H9 (cell line): ENCODE measurements at regions not wholly inside any gene's neighbourhood (a gene's known extent, or its start where the extent isn't known, plus 50 kb on each side); places are given as distances from the start of the nearest gene placed in this dataset.

Experiments used
- DNase-seq: peaks from one replicate; pipeline ENCODE4 v3.0.0-alpha.2; 2017
- H2AFZ ChIP-seq: one replicate; pipeline ENCODE4 v1.6.1; 2013; ENCODE audit warnings: mild to moderate bottlenecking, low read length, control low read depth, moderate library complexity
- H2AK5ac ChIP-seq: 2 replicates; pipeline ENCODE4 v1.6.1; 2013; ENCODE audit warnings: low read length, control low read depth, mixed read lengths; ENCODE audit not compliant: insufficient read length
- H2BK120ac ChIP-seq: one replicate; pipeline ENCODE4 v1.6.1; 2013; ENCODE audit warnings: low read depth, mild to moderate bottlenecking, low read length, control low read depth, inconsistent platforms; ENCODE audit not compliant: poor library complexity, severe bottlenecking
- H2BK12ac ChIP-seq: 2 replicates; pipeline ENCODE4 v1.6.1; 2013; ENCODE audit warnings: low read length, control low read depth, mixed read lengths, low read depth; ENCODE audit not compliant: insufficient read length
- H2BK15ac ChIP-seq: 2 replicates; pipeline ENCODE4 v1.6.1; 2013; ENCODE audit warnings: low read depth, low read length, control low read depth
- H2BK20ac ChIP-seq: one replicate; pipeline ENCODE4 v1.6.1; 2013; ENCODE audit warnings: low read depth, mild to moderate bottlenecking, low read length, control low read depth, inconsistent platforms; ENCODE audit not compliant: poor library complexity, severe bottlenecking
- H2BK5ac ChIP-seq: 2 replicates; pipeline ENCODE4 v1.6.1; 2013; ENCODE audit warnings: low read length, control low read depth, mixed read lengths; ENCODE audit not compliant: insufficient read length
- H3K14ac ChIP-seq: 2 replicates; pipeline ENCODE4 v1.6.1; 2013; ENCODE audit warnings: low read length, control low read depth; ENCODE audit not compliant: insufficient read depth
- H3K18ac ChIP-seq: 2 replicates; pipeline ENCODE4 v1.6.1; 2013; ENCODE audit warnings: low read depth, mild to moderate bottlenecking, mixed read lengths, low read length, control low read depth; ENCODE audit not compliant: insufficient read length
- H3K23ac ChIP-seq: 2 replicates; pipeline ENCODE4 v1.6.1; 2013; ENCODE audit warnings: low read length, control low read depth, mixed read lengths, low read depth; ENCODE audit not compliant: insufficient read length
- H3K23me2 ChIP-seq: 2 replicates; pipeline ENCODE4 v1.6.1; 2013; ENCODE audit warnings: low read depth, mild to moderate bottlenecking, mixed read lengths, low read length, control low read depth; ENCODE audit not compliant: insufficient read length, poor library complexity, severe bottlenecking
- H3K27ac ChIP-seq: 2 replicates; pipeline ENCODE4 v1.5.1; 2013; ENCODE audit warnings: low read length, control low read depth, mixed read lengths, low read depth; ENCODE audit not compliant: insufficient read length
- H3K27me3 ChIP-seq: 2 replicates; pipeline ENCODE4 v1.6.1; 2013; ENCODE audit warnings: low read length, control low read depth, inconsistent platforms; ENCODE audit not compliant: insufficient read depth
- H3K4ac ChIP-seq: 2 replicates; pipeline ENCODE4 v1.6.1; 2013; ENCODE audit warnings: low read depth, mild to moderate bottlenecking, control low read depth, inconsistent platforms, low read length, moderate library complexity
- H3K4me1 ChIP-seq: 2 replicates; pipeline ENCODE4 v1.6.1; 2013; ENCODE audit warnings: low read length, control low read depth, inconsistent platforms; ENCODE audit not compliant: insufficient read depth
- H3K4me2 ChIP-seq: 2 replicates; pipeline ENCODE4 v1.6.1; 2013; ENCODE audit warnings: low read length, control low read depth, mixed read lengths; ENCODE audit not compliant: insufficient read length, insufficient read depth
- H3K56ac ChIP-seq: 2 replicates; pipeline ENCODE4 v1.6.1; 2013; ENCODE audit warnings: low read depth, mild to moderate bottlenecking, mixed read lengths, low read length, control low read depth; ENCODE audit not compliant: insufficient read length
- H3K79me1 ChIP-seq: 2 replicates; pipeline ENCODE4 v1.6.1; 2013; ENCODE audit warnings: low read depth, mild to moderate bottlenecking, moderate library complexity, low read length, control low read depth, inconsistent platforms; ENCODE audit not compliant: insufficient read depth, poor library complexity, severe bottlenecking
- H3K79me2 ChIP-seq: 2 replicates; pipeline ENCODE4 v1.6.1; 2013; ENCODE audit warnings: low read length, control low read depth, inconsistent platforms; ENCODE audit not compliant: insufficient read depth
- H3K9ac ChIP-seq: 2 replicates; pipeline ENCODE4 v1.6.1; 2013; ENCODE audit warnings: low read length, control low read depth, mixed read lengths; ENCODE audit not compliant: insufficient read length; ENCODE audit errors: extremely low read depth
- H3K9me3 ChIP-seq: one replicate; pipeline ENCODE4 v1.6.1; 2013; ENCODE audit warnings: low read depth, low read length, inconsistent platforms; ENCODE audit not compliant: control insufficient read depth
- H3T11ph ChIP-seq: one replicate; pipeline ENCODE4 v1.6.1; 2013; ENCODE audit warnings: mild to moderate bottlenecking, low read length, control low read depth, inconsistent platforms
- H4K20me1 ChIP-seq: one replicate; pipeline ENCODE4 v1.6.1; 2013; ENCODE audit not compliant: control insufficient read depth, insufficient read length, insufficient read depth
- H4K5ac ChIP-seq: 2 replicates; pipeline ENCODE4 v1.6.1; 2013; ENCODE audit warnings: low read depth, mild to moderate bottlenecking, mixed read lengths, low read length, control low read depth; ENCODE audit not compliant: insufficient read length
- H4K8ac ChIP-seq: replicated peaks from 2 replicates; pipeline ENCODE4 v1.6.1; 2013; ENCODE audit warnings: low read length, control low read depth, mixed read lengths, low read depth; ENCODE audit not compliant: insufficient read length
- H4K91ac ChIP-seq: 2 replicates; pipeline ENCODE4 v1.6.1; 2013; ENCODE audit warnings: low read depth, mild to moderate bottlenecking, moderate library complexity, mixed read lengths, low read length, control low read depth; ENCODE audit not compliant: insufficient read length
- H3K27ac Mint-ChIP-seq, 3 experiments: 2 replicates in 2 of 3; 3 replicates in 1 of 3; pipeline ENCODE4 v1.8.0; 2020 to 2021; ENCODE audit warnings: mixed read lengths in 3 of 3, mild to moderate bottlenecking in 1 of 3, moderate library complexity in 1 of 3
- H3K27me3 Mint-ChIP-seq: 2 replicates; pipeline ENCODE4 v1.8.0; 2021; ENCODE audit warnings: low read depth, mild to moderate bottlenecking, moderate library complexity, mixed read lengths
- H3K36me3 Mint-ChIP-seq, 3 experiments: 2 replicates in 2 of 3; 3 replicates in 1 of 3; pipeline ENCODE4 v1.8.0; 2020 to 2021; ENCODE audit warnings: low read depth in 3 of 3, mixed read lengths in 3 of 3; ENCODE audit not compliant: insufficient read depth in 1 of 3
- H3K4me1 Mint-ChIP-seq, 2 experiments: 2 replicates each; pipeline ENCODE4 v1.8.0; 2020; ENCODE audit warnings: mixed read lengths in 2 of 2
- H3K4me3 Mint-ChIP-seq, 2 experiments: 2 replicates in 1 of 2; 3 replicates in 1 of 2; pipeline ENCODE4 v1.8.0; 2020 to 2021; ENCODE audit warnings: mild to moderate bottlenecking in 2 of 2, mixed read lengths in 2 of 2, moderate library complexity in 1 of 2
- H3K9me3 Mint-ChIP-seq, 2 experiments: 2 replicates in 1 of 2; 3 replicates in 1 of 2; pipeline ENCODE4 v1.8.0; 2020; ENCODE audit warnings: mild to moderate bottlenecking in 2 of 2, mixed read lengths in 2 of 2, moderate library complexity in 1 of 2
- CTCF ChIP-seq: fragments of 200-600 bp; sonication (generic); conservative IDR thresholded peaks from 3 replicates; pipeline ENCODE4 v1.8.0; 2021; ENCODE audit warnings: antibody characterized with exemption, mild to moderate bottlenecking
- WGBS: extraction: QIAGEN DNeasy Blood & Tissue Kit; methylation state at CpG from one replicate; pipeline ENCODE4 v1.1.7; 2013; ENCODE audit warnings: missing lambda C conversion rate, low lambda C conversion rate, mixed read lengths; ENCODE audit not compliant: insufficient read length; ENCODE audit errors: extremely low coverage; 5-methylcytosine and 5-hydroxymethylcytosine counted together

- H3K23me2 ChIP-seq: no peaks in the 10 kb centered on the region
- H3K4me1 Mint-ChIP-seq: no peaks in the 10 kb centered on the region
- no peaks in the 10 kb centered on the region for H4K20me1 ChIP-seq
- H3K4me1 ChIP-seq: no peaks in the 10 kb centered on the region
- H3K4me3 Mint-ChIP-seq: no peak overlapping the region
- no peaks in the 10 kb centered on the region for H3K27me3 ChIP-seq
- H3K9me3 ChIP-seq: no peaks in the 10 kb centered on the region
- no peak overlapping the region for H3K9ac ChIP-seq
- H4K8ac ChIP-seq: no peak overlapping the region
- no peak overlapping the region for H4K5ac ChIP-seq
- no peak overlapping the region for H3K14ac ChIP-seq
- no peak overlapping the region for H3K56ac ChIP-seq
- H3K4me2 ChIP-seq: no peak overlapping the region
- no peaks in the 10 kb centered on the region for H3K79me1 ChIP-seq
- H2BK15ac ChIP-seq: no peak overlapping the region
- TF ChIP-seq CTCF: no peak
- no peak overlapping the region for H2BK20ac ChIP-seq
- H2BK120ac ChIP-seq: no peak overlapping the region
- H3K23ac ChIP-seq: no peak overlapping the region
- no peak overlapping the region for H3K4ac ChIP-seq
- no peak overlapping the region for H3K27ac ChIP-seq
- peaks cover 0 to 3% of the 10 kb centered on the region in 2 experiments; a peak in 2 of 5 replicates for H3K9me3 Mint-ChIP-seq
- no peak overlapping the region for H3K18ac ChIP-seq
- H3T11ph ChIP-seq: no peak overlapping the region
- no peak overlapping the region for H3K27ac Mint-ChIP-seq
- no peak overlapping the region for H2AK5ac ChIP-seq
- peaks cover 0 to 1% (median 0%) of the 10 kb centered on the region in 3 experiments; a peak in 1 of 7 replicates for H3K36me3 Mint-ChIP-seq
- no peak overlapping the region for H2AFZ ChIP-seq
- peaks cover 2% of the 10 kb centered on the region; the same call in 1 of the 2 replicates for H3K27me3 Mint-ChIP-seq
- no peak for DNase-seq
- no peak overlapping the region for H2BK12ac ChIP-seq
- H3K79me2 ChIP-seq: no peaks in the 10 kb centered on the region
- no CpG with 5 or more reads among the region's 1 CpG for WGBS
- no peak overlapping the region for H2BK5ac ChIP-seq
- H4K91ac ChIP-seq: no peak overlapping the region
Measured at GRCh38 chr9:20092561-20092960, 303.7 kb upstream of the SLC24A2 start.
